Glutamatergic neuron (in vitro differentiated cells): ENCODE measurements at regions not wholly inside any gene's neighbourhood (a gene's known extent, or its start where the extent isn't known, plus 50 kb on each side); places are given as distances from the start of the nearest gene placed in this dataset.

Experiments used
- DNase-seq: peaks from one replicate; pipeline ENCODE4 v3.0.0; 2022
- H3K27ac Mint-ChIP-seq: one replicate; pipeline ENCODE4 v1.8.0; 2020; ENCODE audit warnings: mild to moderate bottlenecking, mixed read lengths, inconsistent platforms; ENCODE audit not compliant: unreplicated experiment
- H3K27me3 Mint-ChIP-seq: one replicate; pipeline ENCODE4 v1.8.0; 2020; ENCODE audit warnings: mild to moderate bottlenecking, moderate library complexity, mixed read lengths, inconsistent platforms; ENCODE audit not compliant: unreplicated experiment
- H3K36me3 Mint-ChIP-seq: one replicate; pipeline ENCODE4 v1.8.0; 2020; ENCODE audit warnings: mild to moderate bottlenecking, mixed read lengths, inconsistent platforms; ENCODE audit not compliant: unreplicated experiment
- H3K4me1 Mint-ChIP-seq: one replicate; pipeline ENCODE4 v1.8.0; 2020; ENCODE audit warnings: mild to moderate bottlenecking, low read depth, mixed read lengths, inconsistent platforms; ENCODE audit not compliant: unreplicated experiment
- H3K4me3 Mint-ChIP-seq: one replicate; pipeline ENCODE4 v1.8.0; 2020; ENCODE audit warnings: mild to moderate bottlenecking, mixed read lengths, inconsistent platforms; ENCODE audit not compliant: unreplicated experiment
- H3K9me3 Mint-ChIP-seq: one replicate; pipeline ENCODE4 v1.8.0; 2020; ENCODE audit warnings: mild to moderate bottlenecking, moderate library complexity, mixed read lengths, inconsistent platforms; ENCODE audit not compliant: unreplicated experiment
- TF ChIP-seq, protein P1 (sequence below): fragments of 200-600 bp; sonication (generic); IDR thresholded peaks from one replicate; pipeline ENCODE4 v1.5.0; 2021; ENCODE audit not compliant: partially characterized antibody, unreplicated experiment

DNA sequence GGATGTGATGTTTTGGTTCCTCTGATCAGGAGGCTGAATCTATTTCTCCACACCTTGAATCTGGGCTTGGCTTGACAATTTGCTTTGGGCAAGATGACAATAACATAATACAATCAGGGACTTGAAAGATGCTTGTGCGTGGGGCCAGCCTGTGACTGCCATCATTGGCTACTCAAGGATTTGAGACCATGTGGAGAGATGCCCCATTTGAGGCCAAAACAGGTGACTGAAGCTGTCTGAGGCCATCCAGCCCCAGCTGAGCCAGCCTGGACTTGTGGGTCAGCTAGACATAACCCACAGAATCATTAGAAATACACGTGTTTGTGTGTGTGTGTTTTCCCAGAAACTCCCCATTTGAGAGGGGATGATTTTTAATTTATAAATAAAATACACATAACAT, 421.5 kb downstream of the PTPRU start:
- H3K4me1 Mint-ChIP-seq: no peaks in the 10 kb centered on the region
- H3K9me3 Mint-ChIP-seq: peaks cover 4% of the 10 kb centered on the region
- H3K27ac Mint-ChIP-seq: no peak overlapping the region
- no peak overlapping the region for H3K4me3 Mint-ChIP-seq
- peaks cover 22% of the 10 kb centered on the region for H3K36me3 Mint-ChIP-seq
- no peak for DNase-seq
- peaks cover 7% of the 10 kb centered on the region for H3K27me3 Mint-ChIP-seq
- TF ChIP-seq, protein P1, sequence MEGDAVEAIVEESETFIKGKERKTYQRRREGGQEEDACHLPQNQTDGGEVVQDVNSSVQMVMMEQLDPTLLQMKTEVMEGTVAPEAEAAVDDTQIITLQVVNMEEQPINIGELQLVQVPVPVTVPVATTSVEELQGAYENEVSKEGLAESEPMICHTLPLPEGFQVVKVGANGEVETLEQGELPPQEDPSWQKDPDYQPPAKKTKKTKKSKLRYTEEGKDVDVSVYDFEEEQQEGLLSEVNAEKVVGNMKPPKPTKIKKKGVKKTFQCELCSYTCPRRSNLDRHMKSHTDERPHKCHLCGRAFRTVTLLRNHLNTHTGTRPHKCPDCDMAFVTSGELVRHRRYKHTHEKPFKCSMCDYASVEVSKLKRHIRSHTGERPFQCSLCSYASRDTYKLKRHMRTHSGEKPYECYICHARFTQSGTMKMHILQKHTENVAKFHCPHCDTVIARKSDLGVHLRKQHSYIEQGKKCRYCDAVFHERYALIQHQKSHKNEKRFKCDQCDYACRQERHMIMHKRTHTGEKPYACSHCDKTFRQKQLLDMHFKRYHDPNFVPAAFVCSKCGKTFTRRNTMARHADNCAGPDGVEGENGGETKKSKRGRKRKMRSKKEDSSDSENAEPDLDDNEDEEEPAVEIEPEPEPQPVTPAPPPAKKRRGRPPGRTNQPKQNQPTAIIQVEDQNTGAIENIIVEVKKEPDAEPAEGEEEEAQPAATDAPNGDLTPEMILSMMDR: no peak

DNA sequence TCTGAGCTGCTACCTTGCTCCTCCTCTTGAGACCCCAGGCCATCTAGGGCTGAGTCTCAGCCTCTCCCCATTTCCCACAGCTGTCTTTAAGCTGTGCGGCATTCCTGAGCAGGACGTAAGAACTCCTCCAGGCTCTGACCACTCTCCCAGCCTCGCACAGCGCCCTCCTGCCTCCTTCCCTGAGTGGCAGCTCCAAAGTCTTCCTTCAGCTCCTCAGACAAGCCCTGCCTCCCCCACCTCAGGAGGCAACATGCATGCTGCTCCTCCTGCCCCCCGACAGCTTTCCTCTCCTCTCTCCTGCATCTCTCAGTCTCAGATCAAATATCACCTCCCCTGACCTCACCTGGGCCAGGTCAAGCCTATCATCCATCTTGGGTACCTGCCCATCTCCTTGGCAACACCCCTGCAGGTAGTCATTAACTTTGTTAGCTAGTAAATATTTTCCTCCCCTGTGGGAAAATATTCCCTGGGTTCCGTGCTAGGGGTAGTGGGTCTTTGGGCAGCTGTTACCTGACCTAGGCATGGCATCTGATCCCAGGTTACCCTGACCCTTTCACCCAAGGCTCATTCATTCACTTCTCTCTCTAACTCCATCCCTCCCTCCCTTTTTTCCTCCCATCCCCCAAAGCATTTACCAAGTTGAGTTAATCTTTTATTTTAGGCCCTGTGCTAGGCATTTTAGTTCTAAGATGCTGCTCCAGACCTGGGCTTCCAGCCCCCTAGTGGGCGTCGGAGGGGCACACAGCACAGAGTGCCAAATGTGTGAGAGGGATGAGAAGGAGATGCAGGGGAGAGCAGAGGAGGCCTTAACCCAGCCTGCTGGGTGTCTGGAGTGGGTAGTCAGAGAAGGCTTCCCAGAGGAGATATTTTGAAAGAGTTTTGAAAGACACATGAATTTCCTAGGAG, 419.9 kb downstream of the PTPRU start:
- H3K36me3 Mint-ChIP-seq: peaks cover 12% of the 10 kb centered on the region
- H3K4me3 Mint-ChIP-seq: no peak overlapping the region

DNA sequence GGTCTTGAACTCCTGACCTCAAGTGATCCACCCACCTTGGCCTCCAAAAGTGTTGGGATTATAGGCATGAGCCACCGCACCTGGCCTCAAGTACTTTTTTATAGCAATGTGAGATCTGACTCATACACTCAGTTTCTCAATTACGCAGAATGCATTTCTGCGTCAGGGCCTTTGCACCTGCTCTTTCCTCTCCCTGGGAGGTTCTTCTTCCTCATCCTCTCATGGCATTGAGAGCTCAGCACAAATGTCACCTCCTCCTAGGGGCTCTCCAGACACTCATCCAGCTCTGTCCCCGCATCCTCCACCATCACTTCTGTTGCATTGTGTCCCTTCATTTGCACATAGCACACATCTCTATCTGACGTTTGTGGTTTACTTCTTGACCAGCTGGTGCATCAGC, 418.8 kb downstream of the PTPRU start:
- Mint-ChIP-seq H3K36me3 (peaks cover 2% of the 10 kb centered on the region), H3K4me1 (no peaks in the 10 kb centered on the region), H3K27ac (no peak overlapping the region)

More for the DNA sequence above, 419.9 kb downstream of the PTPRU start:
- Mint-ChIP-seq H3K9me3 (peaks cover 4% of the 10 kb centered on the region), H3K27ac (no peak overlapping the region), H3K4me1 (no peaks in the 10 kb centered on the region), H3K27me3 (peaks cover 7% of the 10 kb centered on the region)
- peak; percentile 51 for DNase-seq
- TF ChIP-seq, protein P1: peak; percentile 70

DNA sequence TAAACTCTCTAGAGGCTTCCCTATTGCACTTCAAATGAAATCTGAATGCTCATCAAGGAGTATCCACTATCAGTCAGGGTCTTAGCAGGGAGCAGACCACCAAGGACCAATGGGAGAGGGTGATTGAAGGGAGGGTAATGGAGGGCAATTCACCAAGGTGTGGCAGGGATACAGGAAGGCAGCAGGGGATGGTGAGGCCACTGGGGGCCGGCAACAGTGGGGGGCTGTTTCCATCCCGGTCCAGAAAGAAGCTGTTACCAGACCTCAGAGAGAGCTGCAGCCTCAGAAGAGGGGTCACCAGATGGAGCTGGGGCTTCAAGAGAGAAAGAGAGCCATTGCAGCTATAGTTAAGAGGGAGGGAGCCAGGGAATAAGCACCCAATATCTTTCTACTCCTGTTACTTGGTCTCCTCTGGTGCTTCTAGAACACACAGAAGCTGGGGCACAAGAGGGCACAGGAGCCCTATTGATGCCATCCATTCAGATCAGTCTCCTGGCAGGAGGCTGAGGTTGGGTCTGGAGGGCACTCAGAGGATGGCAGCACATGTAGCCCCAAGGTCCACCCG, 417.6 kb downstream of the PTPRU start:
- DNase-seq: no peak
- H3K4me1 Mint-ChIP-seq: no peaks in the 10 kb centered on the region
- no peak overlapping the region for H3K4me3 Mint-ChIP-seq
- TF ChIP-seq, protein P1: no peak
- H3K36me3 Mint-ChIP-seq: no peaks in the 10 kb centered on the region
- H3K27ac Mint-ChIP-seq: no peak overlapping the region
- H3K27me3 Mint-ChIP-seq: peaks cover 5% of the 10 kb centered on the region
- no peaks in the 10 kb centered on the region for H3K9me3 Mint-ChIP-seq

More for the DNA sequence above, 418.8 kb downstream of the PTPRU start:
- TF ChIP-seq, protein P1: no peak
- Mint-ChIP-seq H3K9me3 (peaks cover under 1% of the 10 kb centered on the region), H3K27me3 (peaks cover 6% of the 10 kb centered on the region), H3K4me3 (no peak overlapping the region)
- no peak for DNase-seq
